Activated CD4-positive, alpha-beta T cell treated with anti-CD3 and anti-CD28 coated beads, Interleukin-2, amount 50 U/mL, for 4 hours (primary cell): ENCODE measurements at regions not wholly inside any gene's neighbourhood (a gene's known extent, or its start where the extent isn't known, plus 50 kb on each side); places are given as distances from the start of the nearest gene placed in this dataset.

ENCODE experiments used
- DNase-seq, 2 experiments: peaks; one replicate each; pipeline ENCODE4 v3.0.0-alpha.2; 2020

DNA sequence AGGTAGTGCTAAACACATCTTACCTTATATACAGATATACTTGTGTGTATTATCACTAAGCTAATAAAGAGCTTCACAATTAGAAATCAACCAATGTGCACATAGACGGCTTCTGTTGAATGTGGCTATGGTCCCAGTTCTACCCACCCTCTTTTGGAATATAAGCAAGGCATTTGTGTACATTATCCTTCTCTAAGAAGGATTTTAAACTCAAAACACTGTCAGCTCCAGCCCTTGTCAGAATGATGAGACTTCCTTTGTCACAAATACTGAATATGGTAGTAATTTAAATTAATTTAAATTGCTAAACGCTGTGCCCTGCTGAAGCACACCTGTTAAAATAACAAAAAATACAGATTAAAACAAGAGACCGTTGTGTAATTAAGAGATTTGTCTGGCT lies 107.9 kb upstream of the GRAMD2B start:
- no peak for DNase-seq

DNA sequence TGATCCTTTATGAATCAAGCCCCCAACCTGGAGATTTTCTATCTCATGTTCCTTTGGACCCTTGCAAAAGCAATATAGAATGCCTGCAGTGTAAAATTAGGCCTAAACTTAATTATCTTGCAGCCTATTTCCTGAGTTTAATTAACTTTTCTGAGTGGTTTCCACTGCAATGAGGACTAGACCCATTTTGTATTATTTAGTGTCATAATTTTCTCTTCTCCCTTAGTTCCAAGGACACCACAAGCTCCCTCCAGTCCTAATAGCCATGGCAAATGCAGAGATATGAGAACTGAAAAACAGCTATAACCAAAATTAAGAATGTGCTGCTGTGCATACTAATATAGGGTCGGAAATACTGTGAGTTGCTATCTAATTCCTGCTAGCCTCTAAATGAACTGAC lies 90.9 kb upstream of the GRAMD2B start:
- DNase-seq = no peak

DNA sequence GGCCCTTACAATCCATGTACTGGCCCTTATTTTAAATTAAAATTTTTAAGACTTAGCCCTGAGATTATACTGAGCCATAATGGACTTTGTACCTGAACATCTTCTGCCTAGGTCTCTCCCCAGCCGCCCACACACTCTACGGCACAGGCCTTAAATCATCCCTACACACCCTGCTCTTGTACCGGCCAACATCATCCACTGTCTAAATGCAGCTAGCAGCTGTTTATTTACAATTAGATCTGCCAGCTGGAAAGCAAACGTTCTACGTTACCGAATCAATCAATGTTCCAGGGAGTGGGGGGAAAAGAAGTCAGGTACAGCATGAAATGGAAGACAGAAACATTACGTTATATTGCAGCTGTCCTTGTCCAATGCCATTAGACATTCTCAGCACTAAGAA lies 88.4 kb upstream of the GRAMD2B start:
- DNase-seq = no peak

DNA sequence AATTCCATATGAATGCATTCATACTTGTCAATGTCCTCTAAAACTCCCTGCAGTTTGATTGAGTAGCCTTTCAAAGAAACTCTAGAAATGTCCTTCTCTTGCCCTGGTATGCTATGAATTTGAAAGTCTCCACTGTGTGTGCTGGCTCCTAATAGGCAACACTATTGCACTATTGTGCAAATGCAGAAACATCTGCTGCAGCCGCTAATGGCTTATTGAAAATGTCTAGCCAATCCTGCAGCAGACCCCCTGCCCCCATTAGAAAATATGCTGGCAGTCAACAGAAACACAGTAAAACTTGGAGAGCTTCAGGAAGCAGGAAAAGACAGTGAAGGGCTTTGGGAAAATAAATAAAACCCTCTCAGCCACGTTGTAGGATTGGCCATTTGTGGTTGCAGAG lies 87.3 kb upstream of the GRAMD2B start:
- DNase-seq = no peak

DNA sequence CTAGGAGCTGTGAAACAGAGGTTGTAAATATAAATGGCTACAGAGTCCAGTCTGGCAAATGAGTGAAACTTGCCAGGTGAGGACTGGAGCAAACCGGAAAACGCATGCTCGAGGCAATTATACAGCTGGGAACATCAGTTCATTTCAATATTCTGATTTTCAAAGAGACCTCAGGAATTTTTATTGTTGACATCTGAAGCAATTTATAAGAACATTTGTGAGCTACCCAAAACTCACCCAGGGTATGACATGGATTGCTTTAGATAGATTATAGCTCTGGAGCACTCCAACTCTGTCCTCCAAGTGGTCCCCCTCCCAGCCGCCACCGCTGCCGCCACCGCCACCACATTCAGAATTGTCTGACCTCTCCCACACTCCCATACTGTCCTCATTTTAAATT lies 84.6 kb upstream of the GRAMD2B start:
- DNase-seq = no peak

DNA sequence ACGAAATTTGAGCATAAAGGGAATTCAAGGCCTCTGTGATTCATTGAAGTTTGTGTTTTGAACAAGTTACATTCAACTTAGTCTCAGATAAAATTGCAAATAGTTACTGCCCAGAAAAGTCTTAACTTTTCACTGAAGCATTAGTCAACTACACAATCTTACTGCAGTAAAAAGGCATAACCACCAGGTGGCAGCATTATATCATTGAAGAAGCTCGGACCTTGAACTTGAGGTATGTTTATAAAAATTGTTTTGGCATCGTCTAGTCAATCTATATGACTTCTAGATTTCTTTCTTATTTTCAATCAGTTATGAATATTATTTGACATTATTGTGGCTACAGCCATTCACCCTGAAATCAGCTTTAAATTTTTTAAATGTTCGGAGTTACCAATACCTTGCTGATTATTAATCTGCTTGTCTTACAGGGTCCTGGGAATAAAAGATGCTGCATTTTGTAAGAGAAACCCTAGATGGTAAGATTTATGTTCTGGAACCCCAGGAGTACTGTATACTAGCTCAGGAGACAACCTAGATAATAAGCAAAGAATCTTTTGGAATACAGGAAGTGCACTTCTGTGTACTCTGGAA lies 83.9 kb upstream of the GRAMD2B start:
- DNase-seq = peak; percentile 15 to 20

DNA sequence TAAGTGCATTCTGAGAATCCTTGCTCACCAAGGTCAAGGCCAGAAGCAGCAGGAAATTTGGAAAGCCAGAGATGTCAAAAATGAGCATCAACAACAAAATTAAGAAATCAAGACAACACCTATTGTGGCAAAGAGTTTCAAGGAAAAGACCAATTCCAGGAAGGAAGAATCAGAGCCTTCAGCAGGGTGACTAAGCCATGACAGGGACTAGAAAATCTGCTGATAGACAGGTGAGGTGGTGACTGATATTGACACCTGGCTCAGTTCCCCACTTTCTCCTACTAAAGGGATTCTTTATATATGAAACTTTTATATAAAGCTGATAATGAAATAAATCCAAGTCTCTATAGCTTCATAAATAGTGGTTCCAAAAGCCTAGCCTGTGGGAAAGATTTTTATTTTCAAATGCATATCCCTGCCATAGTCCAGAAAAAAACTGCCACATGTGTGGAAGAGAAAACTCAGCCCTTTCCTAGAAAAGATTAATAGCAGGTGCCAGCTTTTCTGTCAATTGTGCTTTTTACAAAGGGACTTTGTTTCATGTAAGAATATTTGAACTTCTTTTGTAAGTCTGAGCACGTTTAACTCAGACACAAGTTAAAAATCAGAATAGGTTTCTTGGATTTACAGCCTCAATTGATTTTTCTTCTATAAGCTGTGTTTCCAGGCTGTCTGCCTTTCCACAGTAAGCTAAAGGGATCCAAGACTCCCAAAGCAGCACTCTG lies 81.1 kb upstream of the GRAMD2B start:
- DNase-seq = no peak

DNA sequence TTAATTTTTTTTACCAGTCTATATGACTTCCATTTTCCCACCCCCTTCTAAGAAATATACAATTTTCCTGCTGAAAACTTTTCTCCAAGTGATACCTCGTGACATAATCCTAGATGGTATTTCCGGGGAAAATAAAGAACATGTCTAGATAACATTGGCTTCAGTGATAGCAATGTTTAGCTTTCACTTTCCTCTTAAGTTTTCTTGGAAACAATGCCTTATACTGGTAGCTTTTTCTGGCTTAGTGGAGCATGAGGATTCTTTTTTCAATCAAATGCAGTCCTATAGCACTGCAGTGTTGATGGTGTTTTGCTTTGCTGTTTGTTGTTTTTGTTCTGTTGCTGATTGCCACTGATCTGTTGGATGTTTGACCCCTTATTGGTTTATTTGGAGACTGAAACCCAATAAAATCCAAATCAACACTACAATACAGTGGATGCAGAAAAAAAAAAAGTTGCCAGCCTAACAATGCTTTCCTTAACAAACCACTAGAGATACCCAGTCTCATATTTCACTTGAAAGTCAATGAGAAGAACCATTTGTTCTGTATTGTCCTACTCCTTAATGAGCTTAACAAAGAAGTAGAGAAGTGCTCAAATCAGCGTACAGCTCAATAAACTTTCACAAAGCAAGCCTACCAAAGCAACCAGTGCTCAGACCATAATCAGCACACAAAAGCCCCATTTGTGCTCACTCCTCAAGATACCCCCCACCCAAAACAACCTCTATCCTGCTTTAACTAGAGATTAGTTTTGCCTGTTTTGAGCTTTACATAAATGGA lies 74.2 kb upstream of the GRAMD2B start:
- no peak for DNase-seq

DNA sequence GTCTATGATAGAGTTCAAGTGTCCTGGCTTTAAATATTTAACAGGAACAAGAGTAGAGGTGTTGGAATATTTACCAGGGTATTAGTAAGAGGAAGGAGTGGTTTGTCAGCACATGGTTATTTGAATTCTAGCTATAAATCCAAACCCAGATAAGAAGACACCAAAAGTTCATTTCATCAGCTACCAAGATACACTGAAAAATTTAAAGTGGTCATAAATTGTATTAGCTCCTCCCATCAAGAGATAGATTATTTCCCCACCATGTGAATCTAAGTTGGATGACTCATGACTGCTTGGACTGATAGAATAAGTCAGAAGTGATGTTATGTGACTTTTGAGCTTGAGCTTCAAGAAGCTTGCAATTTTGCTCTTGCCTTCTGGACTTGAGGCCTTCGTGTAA lies 72.1 kb upstream of the GRAMD2B start:
- DNase-seq = no peak

DNA sequence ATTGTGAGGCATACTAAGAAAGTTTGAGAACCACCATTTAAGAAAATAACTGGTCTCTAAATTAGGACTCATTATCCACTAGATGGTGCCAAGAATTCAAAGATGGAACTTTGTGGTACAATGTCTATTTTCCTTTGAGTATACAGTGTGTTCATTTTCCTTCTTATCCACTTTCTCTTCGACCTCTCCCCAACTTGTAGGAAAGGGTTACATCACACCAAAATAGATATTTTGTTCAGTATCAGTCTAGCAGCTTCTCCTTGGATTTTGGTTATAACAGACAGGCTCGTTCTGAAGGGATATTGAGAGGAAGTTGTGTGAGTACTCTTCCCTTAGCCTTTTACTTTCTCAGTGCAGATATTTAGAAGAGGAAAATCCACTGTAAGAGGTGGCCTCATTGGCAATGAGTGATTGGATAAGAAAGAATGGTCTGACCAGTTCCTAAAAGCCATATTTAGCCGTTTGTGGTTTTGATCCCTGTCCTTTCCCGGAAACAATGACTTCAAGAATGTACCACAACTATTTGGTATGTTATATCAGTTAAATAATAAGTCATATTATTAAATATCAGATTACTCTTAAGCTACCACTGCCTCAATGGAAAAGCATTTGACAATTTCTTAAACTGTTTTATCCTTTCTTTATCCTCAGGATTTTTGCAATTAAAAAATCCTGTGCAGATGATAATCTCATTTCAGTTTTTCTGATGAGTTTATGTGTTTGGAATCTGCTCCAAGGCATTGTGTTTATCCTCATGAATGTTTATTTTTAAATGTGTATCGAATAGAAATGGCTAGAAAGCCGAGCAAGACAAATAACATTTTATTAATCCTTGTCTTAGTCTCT lies 69.0 kb upstream of the GRAMD2B start:
- DNase-seq = no peak

DNA sequence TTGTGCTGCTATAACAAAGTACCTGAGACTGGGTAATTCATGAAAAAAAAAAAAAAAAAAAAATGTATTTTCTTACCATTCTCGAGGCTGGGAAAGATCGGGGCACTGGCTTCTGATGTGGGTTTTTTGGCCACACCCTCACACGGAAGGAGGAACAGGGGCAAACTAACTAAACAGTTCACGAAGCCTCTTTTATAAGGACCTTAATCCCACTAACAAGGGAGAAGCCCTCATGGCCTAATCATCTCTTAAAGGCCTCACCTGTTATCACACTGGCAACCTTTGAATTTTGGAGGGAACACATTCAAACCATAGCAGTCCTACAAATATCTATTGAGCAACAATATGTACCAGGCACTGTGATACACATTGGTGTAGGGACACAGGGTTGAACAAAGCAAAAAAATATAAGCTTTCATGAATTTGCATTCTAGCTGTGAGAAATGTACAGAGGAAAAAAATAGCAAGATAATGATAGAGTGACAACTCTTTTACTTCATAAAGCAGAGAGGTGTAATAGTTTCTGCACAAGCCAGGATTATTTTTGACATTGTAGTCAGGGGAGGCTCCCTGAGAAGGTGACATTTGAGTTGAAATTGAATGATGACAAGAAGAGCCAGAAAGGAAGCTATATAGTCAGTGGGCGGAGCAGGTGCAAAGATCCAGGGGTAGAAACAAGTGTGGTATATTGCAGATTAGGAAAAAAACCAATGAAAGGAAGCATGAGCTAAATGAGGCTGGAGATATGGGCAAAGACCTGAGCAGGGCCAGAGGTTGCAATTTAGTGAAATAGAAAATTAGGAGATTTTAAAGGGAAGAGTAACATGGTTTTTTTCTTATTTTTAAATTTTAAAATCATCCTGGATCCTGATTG lies 68.1 kb upstream of the GRAMD2B start:
- DNase-seq = no peak

DNA sequence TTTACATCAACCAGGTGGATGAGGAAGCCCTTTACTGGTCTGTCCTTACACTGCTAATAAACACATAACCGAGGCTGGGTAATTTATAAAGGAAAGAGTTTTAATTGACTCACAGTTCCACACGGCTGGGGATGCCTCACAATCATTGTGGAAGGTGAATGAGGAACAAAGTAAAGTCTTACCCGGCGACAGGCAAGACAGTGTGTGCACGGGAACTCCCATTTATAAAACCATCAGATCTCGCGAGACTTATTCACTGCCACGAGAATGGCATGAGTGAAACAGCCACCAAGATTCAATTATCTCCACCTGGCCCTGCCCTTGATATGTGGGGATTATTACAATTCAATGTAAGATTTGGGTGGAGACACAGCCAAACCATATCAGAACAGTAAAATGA lies 67.3 kb upstream of the GRAMD2B start:
- DNase-seq = no peak

DNA sequence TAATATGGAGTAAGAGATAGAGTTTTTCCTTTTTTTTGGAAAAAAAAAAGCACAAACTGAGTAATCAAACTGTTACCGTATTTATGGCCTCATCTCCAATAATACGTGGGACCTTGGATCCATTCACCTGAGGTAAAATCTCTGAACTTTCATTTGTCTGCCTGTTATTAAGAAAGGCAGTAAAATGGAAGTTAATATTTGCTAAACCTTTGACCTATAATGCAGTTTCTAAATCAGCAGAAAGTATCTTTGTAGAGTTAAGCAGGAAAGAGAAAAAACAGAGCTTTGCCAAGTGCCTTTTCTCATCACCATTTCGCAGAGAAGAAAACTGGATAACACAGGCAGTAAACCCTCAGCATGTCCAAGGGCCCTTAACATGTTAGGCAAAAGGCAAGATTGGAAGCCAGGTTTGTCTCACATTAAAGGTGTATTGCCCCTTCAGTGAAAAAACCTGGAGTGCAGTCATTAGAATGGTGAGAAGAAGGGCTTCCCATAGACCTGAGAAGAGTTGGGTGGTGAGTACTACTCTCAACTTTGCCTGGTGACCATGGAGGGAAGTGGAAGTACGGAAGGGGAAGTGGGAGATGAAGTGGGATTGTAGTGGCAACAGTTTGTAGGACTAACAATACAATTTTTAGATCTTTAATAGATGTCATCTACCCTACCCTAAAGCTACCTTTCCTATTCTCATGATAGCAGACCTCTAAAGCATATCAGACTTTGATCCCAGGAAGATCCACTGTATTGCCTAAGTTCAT lies 65.4 kb upstream of the GRAMD2B start:
- no peak for DNase-seq

DNA sequence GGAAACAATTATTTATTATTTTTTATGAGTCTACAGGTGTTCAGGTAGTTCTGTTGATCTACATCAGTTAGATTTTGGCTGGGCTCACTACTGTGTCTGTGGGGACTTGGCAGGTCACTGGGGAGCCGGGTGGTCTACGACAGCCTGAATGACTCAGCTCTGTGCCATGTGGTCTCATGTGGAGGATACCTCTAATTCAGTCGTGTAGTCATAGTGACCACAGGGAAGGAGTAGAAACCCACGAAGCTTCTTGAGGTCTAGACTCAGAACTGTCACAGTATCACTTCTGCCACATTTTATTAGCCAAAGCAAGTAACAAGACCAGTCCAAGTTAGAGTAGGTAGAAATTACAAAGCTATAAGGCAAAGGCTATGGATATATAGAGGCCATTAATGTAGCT lies 64.7 kb upstream of the GRAMD2B start:
- DNase-seq = no peak

DNA sequence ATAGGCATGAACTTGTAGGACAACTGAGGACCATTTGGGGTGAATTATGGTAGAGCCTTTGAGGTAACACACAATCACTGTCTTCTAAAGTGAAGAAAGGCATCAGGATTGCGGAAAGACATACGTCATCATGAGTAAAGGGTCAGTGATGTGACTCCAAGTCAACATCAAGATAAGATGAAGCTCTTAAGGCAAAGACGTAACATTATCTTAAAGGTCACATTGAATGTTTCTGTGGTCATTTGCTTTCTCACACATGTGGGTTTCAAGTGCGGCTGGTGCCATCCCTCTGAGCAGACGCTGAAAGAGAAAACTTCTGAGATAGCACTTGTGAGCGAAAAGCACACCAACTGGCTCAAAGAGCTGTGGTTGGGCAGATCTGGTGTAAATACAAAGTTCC lies 63.3 kb upstream of the GRAMD2B start:
- DNase-seq = no peak

DNA sequence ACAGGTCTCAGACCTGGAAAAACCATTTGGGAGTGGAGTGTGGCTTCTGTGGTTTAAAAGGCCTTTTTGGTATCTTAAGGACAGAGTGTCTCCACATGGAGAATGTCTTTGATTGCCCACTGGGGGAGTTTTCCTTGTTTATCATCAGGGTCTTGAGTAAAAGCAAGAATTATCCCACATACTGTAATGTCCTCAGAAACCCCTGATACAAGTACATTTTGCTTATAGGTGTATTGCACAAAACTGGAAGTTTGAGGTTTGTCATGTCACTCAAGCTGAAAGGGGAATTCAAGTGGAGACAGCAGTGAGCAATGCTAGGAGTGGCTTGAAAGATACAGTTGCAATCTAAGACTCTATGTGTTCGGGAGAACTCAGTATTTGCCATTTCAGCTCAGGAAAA lies 62.7 kb upstream of the GRAMD2B start:
- DNase-seq = no peak

DNA sequence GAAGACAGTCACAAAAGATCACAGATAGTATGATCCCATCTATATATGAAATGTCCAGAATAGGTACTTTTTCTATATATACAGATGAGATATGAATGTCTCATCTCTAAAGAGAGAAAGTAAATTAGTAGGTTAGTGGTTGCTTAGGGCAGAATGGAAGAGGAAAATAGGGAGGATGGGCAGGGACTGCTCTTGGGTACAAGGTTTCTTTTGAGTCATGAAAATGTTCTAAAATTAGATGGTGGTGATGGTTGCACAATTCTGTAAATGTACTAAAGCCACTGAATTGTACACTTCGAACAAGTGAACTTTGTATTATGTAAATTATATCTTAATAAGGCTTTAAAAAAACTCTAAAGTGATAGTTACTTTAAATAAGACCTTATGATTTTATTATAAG lies 59.6 kb upstream of the GRAMD2B start:
- DNase-seq = no peak

DNA sequence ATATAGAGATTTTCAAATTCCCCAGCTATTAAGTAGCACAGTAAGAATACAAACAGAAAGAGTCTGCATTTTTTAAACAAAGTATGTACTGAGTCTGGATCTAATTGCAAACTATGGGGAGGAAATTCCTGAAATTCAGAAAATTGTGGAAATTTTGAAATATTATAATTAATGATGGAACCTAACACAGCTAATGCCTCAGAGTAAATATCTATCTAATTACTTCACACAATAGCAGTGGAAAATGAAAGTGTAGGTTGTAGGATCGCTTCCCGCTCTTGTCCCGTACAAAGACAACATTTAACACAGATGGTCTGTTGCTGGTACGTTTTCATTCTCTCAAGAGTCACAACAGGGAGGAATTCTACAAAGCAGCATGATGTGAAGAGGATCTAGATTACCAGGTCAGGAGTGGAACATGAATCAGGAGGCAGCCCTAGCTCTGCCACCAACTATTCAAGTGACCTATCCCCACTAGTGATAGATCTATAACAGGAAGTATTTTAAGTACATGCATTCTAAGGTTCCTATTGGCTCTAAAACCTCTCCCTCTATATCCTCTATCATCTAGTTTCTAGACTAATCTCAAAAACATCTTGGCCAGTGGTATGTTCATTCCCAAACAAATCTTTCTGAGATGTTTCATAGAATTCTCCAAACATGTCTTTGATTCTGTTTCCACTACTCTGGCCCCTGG lies 58.9 kb upstream of the GRAMD2B start:
- no peak for DNase-seq

DNA sequence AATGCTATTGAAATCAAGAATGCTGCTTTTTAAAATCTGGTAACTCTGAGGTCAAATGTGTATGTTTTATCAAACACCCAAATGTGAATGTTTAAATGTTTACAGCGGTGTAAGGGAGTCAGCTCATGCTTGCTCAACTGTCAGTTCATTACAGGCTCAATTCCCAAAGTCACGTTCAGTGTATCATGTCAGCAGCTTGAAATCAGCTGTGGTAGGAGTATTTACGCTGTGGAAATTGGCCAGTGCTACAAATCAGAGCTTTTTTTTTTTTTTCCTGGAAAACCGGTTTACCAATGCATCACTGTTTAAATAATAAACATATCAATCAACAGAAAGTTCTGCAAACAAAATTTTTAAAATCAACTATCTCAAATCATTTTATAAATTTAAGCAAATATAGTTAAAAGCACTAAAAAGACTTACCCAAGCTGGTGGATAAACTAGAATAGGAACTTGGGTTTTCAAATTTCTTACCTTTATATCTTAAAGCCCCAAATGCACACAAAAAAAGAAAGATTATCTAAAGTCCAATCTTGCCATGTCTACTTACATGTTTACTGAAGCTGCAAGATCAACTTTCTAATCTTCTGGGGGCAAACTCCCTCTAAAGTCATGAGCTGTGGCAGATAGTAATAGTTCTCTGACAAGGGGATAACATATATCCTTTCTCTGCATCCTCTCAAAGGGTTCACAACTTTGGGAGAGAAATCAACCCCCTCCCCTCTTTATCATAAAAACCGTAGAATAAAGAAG lies 57.6 kb upstream of the GRAMD2B start:
- DNase-seq = no peak

DNA sequence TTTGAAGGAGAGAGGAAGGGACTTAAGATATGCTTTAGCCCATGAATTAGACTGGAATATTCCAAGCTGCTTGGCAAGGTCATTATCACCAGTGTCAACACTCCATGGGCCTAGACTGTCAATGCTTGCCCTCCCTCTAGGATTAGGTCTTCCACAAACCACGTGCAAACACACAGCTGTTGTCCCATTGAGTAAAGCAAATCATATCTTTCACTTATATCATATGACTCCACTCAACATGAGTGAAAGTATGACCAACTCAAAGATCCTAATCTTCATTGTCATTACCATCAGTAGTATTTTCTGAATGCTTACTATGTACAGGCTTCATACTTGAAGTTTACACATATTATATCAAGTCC lies 57.0 kb upstream of the GRAMD2B start:
- DNase-seq = no peak
